ENCODE measurements at regions not wholly inside any gene's neighbourhood (a gene's known extent, or its start where the extent isn't known, plus 50 kb on each side); places are given as distances from the start of the nearest gene placed in this dataset.

- TF ChIP-seq CTCF (IDR thresholded peaks at IDR 0.05 in 2 of 3, conservative IDR thresholded peaks at IDR 0.05 in 1 of 3; ENCODE audit: borderline replicate concordance in 1 of 3, insufficient read depth in 1 of 3, low read depth in 2 of 3, low read length in 2 of 3): no peak
- no peak for TF ChIP-seq RAD21 (IDR thresholded peaks at IDR 0.05; ENCODE audit: low read depth)
- TF ChIP-seq SP1 (IDR thresholded peaks at IDR 0.05; ENCODE audit: low read depth): no peak
- no peak for TF ChIP-seq ZNF274 (IDR thresholded peaks at IDR 0.05; ENCODE audit: low read depth, low read length)
Measured at GRCh38 chr11:121773076-121773475, 320.3 kb upstream of the SORL1-AS1 start.

Data from HCT116 (cell line).